SK-N-SH (cell line): ENCODE measurements at regions not wholly inside any gene's neighbourhood (a gene's known extent, or its start where the extent isn't known, plus 50 kb on each side); places are given as distances from the start of the nearest gene placed in this dataset.

ENCODE experiments used
- CTCF ChIA-PET: fragments of 300-600, 350-600 bp; formaldehyde crosslinking; extraction: SDS; loops from one replicate; lab custom pipeline; 2021; lab: Yijun Ruan, JAX
- POLR2A ChIA-PET: fragments of 350-600 bp; sonication (Branson Sonifier 250); formaldehyde crosslinking; extraction: SDS; loops from one replicate; lab custom pipeline; 2020; ENCODE audit warnings: antibody characterized with exemption, inconsistent platforms; lab: Yijun Ruan, JAX
- DNase-seq: peaks from one replicate; pipeline ENCODE4 v3.0.0; 2012
- H2AFZ ChIP-seq: fragments of 200-600 bp; sonication (generic); 2 replicates; pipeline ENCODE4 v1.8.1; 2016; ENCODE audit warnings: antibody characterized with exemption, mild to moderate bottlenecking, low read depth
- H3F3A ChIP-seq: fragments of 200-600 bp; sonication (generic); replicated peaks from 2 replicates; pipeline ENCODE3; 2016; ENCODE audit warnings: antibody characterized with exemption, mild to moderate bottlenecking; ENCODE audit not compliant: insufficient read depth
- H3K27ac ChIP-seq, 2 experiments: fragments of 200-500 bp in 1 of 2; fragments of 200-600 bp in 1 of 2; sonication (Bioruptor generic) in 1 of 2; sonication (generic), shearing (Covaris generic) in 1 of 2; 2 replicates each; pipeline versions ENCODE4 v1.5.1 to v1.6.1; 2014 to 2016; ENCODE audit warnings: low read depth in 2 of 2, inconsistent platforms in 1 of 2, low read length in 1 of 2, mild to moderate bottlenecking in 1 of 2, mixed read lengths in 1 of 2
- H3K27me3 ChIP-seq: fragments of 200-600 bp; sonication (generic), shearing (Covaris generic); 2 replicates; pipeline ENCODE4 v1.6.1; 2016; ENCODE audit warnings: mixed run types; ENCODE audit not compliant: insufficient read depth
- H3K36me3 ChIP-seq, 2 experiments: fragments of 200-500 bp in 1 of 2; fragments of 200-600 bp in 1 of 2; sonication (Bioruptor generic) in 1 of 2; sonication (generic) in 1 of 2; replicated peaks in 1 of 2; 2 replicates each; pipeline versions ENCODE3 to v1.5.1; 2014 to 2016; ENCODE audit warnings: low read length in 1 of 2, mild to moderate bottlenecking in 1 of 2; ENCODE audit not compliant: insufficient read depth in 2 of 2, control insufficient read depth in 1 of 2
- H3K4me1 ChIP-seq, 2 experiments: fragments of 200-500 bp in 1 of 2; fragments of 200-600 bp in 1 of 2; sonication (Bioruptor generic) in 1 of 2; sonication (generic), shearing (Covaris generic) in 1 of 2; 2 replicates each; pipeline versions ENCODE4 v1.5.1 to v1.6.1; 2014 to 2016; ENCODE audit warnings: low read depth in 1 of 2, low read length in 1 of 2, mixed run types in 1 of 2; ENCODE audit not compliant: insufficient read depth in 2 of 2, control insufficient read depth in 1 of 2
- H3K4me2 ChIP-seq: fragments of 200-600 bp; sonication (generic), shearing (Covaris generic); 2 replicates; pipeline ENCODE4 v1.6.1; 2017; ENCODE audit warnings: mixed run types
- H3K4me3 ChIP-seq, 2 experiments: fragments of 200-500 bp in 1 of 2; fragments of 200-600 bp in 1 of 2; sonication (Bioruptor generic) in 1 of 2; sonication (generic), shearing (Covaris generic) in 1 of 2; 2 replicates each; pipeline versions ENCODE4 v1.5.1 to v1.8.1; 2014 to 2016; ENCODE audit warnings: low read depth in 2 of 2, inconsistent platforms in 1 of 2, low read length in 1 of 2, mild to moderate bottlenecking in 1 of 2, mixed read lengths in 1 of 2, moderate library complexity in 1 of 2
- H3K79me2 ChIP-seq: fragments of 200-600 bp; sonication (generic); 2 replicates; pipeline ENCODE4 v1.8.1; 2017; ENCODE audit warnings: mild to moderate bottlenecking; ENCODE audit not compliant: insufficient read depth
- H3K9ac ChIP-seq: fragments of 200-600 bp; sonication (generic); 2 replicates; pipeline ENCODE4 v1.6.1; 2017; ENCODE audit warnings: mixed run types
- H3K9me2 ChIP-seq: fragments of 200-600 bp; sonication (generic); 2 replicates; pipeline ENCODE4 v1.6.1; 2017; ENCODE audit warnings: mixed run types
- H3K9me3 ChIP-seq: fragments of 200-600 bp; sonication (generic); 2 replicates; pipeline ENCODE4 v1.6.1; 2017; ENCODE audit warnings: mixed run types, mild to moderate bottlenecking, moderate library complexity
- H4K20me1 ChIP-seq: fragments of 200-600 bp; sonication (generic); 2 replicates; pipeline ENCODE4 v1.6.1; 2017; ENCODE audit warnings: mild to moderate bottlenecking, mixed run types; ENCODE audit not compliant: insufficient read depth
- CHD2 ChIP-seq: fragments of 150-350 bp; IDR thresholded peaks from 2 replicates; pipeline ENCODE4 v1.6.1; 2018; ENCODE audit warnings: low read length; ENCODE audit not compliant: partially characterized antibody
- ELF1 ChIP-seq: IDR thresholded peaks from 2 replicates; pipeline ENCODE4 v1.4.0; 2012
- EZH2phosphoT487 ChIP-seq: fragments of 200-600 bp; sonication (generic); IDR thresholded peaks from 2 replicates; pipeline ENCODE4 v1.6.1; 2017; ENCODE audit warnings: low read depth, mixed run types, mild to moderate bottlenecking, antibody characterized with exemption, moderate library complexity, borderline replicate concordance
- FOXJ3 ChIP-seq: sonication (generic); formaldehyde crosslinking; IDR thresholded peaks from 2 replicates; pipeline ENCODE4 v1.5.1; 2020; ENCODE audit warnings: mild to moderate bottlenecking, missing genetic modification reagents
- GABPA ChIP-seq: IDR thresholded peaks from 2 replicates; pipeline ENCODE4 v1.4.0; 2012; ENCODE audit warnings: low read depth, mild to moderate bottlenecking
- JUND ChIP-seq: IDR thresholded peaks from 2 replicates; pipeline ENCODE4 v1.4.0; 2012
- MEF2A ChIP-seq: IDR thresholded peaks from 2 replicates; pipeline ENCODE4 v1.4.0; 2012; ENCODE audit warnings: low read depth, borderline replicate concordance
- NFIC ChIP-seq: IDR thresholded peaks from 2 replicates; pipeline ENCODE4 v1.4.0; 2012; ENCODE audit warnings: borderline replicate concordance
- NRF1 ChIP-seq: IDR thresholded peaks from 2 replicates; pipeline ENCODE4 v1.6.1; 2012; ENCODE audit warnings: low read depth, mild to moderate bottlenecking, low read length
- PBX3 ChIP-seq: IDR thresholded peaks from 2 replicates; pipeline ENCODE4; 2012
- RAD21 ChIP-seq: IDR thresholded peaks from 2 replicates; pipeline ENCODE4 v1.6.1; 2012; ENCODE audit warnings: mild to moderate bottlenecking, low read length
- RCOR1 ChIP-seq: fragments of 150-350 bp; IDR thresholded peaks from 2 replicates; pipeline ENCODE4 v1.6.1; 2017; ENCODE audit warnings: antibody characterized with exemption, low read length
- RFX5 ChIP-seq: IDR thresholded peaks from 2 replicates; pipeline ENCODE4 v1.6.1; 2012; ENCODE audit warnings: mild to moderate bottlenecking, improper control_type of control experiment, low read length
- SIN3A ChIP-seq: IDR thresholded peaks from 2 replicates; pipeline ENCODE4 v1.6.1; 2012; ENCODE audit warnings: low read depth, mild to moderate bottlenecking, low read length, moderate library complexity, borderline replicate concordance
- TAF1 ChIP-seq: IDR thresholded peaks from 2 replicates; pipeline ENCODE4 v1.6.1; 2012; ENCODE audit warnings: low read depth, mild to moderate bottlenecking, low read length, moderate library complexity, borderline replicate concordance
- TCF12 ChIP-seq: IDR thresholded peaks from 2 replicates; pipeline ENCODE4 v1.4.0; 2012
- TEAD4 ChIP-seq: IDR thresholded peaks from 2 replicates; pipeline ENCODE4 v1.4.0; 2012; ENCODE audit warnings: mild to moderate bottlenecking, borderline replicate concordance; ENCODE audit not compliant: insufficient read depth
- YY1 ChIP-seq: IDR thresholded peaks from 2 replicates; pipeline ENCODE4 v1.4.0; 2012; ENCODE audit warnings: low read depth, mild to moderate bottlenecking
- ZBTB33 ChIP-seq: IDR thresholded peaks from 2 replicates; pipeline ENCODE4 v1.4.0; 2012; ENCODE audit warnings: low read depth, borderline replicate concordance
- WGBS: methylation state at CpG from one replicate; pipeline ENCODE4 v1.1.6; 2017; ENCODE audit warnings: low lambda C conversion rate; 5-methylcytosine and 5-hydroxymethylcytosine counted together

- Histone ChIP-seq H3K36me3 (no peaks in the 10 kb centered on the region), H3K4me1 (no peaks in the 10 kb centered on the region), H3K9me2 (no peaks in the 10 kb centered on the region), H3K4me3 (no peak overlapping the region), H3K4me2 (no peak overlapping the region), H3K27ac (no peak overlapping the region), H2AFZ (no peak overlapping the region), H4K20me1 (no peaks in the 10 kb centered on the region), H3K79me2 (no peaks in the 10 kb centered on the region), H3F3A (no peaks in the 10 kb centered on the region), H3K27me3 (no peaks in the 10 kb centered on the region), H3K9ac (no peak overlapping the region), H3K9me3 (no peaks in the 10 kb centered on the region)
- ChIA-PET POLR2A (no interaction called here), CTCF (no interaction called here)
- TF ChIP-seq FOXJ3 (CRISPR knock-in tag) (no peak), RAD21 (no peak), MEF2A (no peak), EZH2phosphoT487 (no peak), TCF12 (no peak), ELF1 (no peak), JUND (no peak), CHD2 (no peak), YY1 (no peak), TEAD4 (no peak), GABPA (no peak), NRF1 (no peak), NFIC (no peak), ZBTB33 (no peak), PBX3 (no peak), RCOR1 (no peak), TAF1 (no peak), RFX5 (no peak)
- DNase-seq = no peak
- WGBS = 87% methylated on average over 8 of the region's 8 CpGs
Observed at GRCh38 chr19:27741236-27741635, 1471.7 kb downstream of the UQCRFS1 start.

- Histone ChIP-seq H3K4me3 (no peak overlapping the region; a peak in 1 of 4 replicates), H3K9ac (no peak overlapping the region), H2AFZ (no peak overlapping the region), H3F3A (no peaks in the 10 kb centered on the region), H3K36me3 (no peaks in the 10 kb centered on the region), H4K20me1 (no peaks in the 10 kb centered on the region), H3K27me3 (no peaks in the 10 kb centered on the region), H3K9me2 (no peaks in the 10 kb centered on the region), H3K4me2 (no peak overlapping the region), H3K79me2 (no peaks in the 10 kb centered on the region), H3K9me3 (no peaks in the 10 kb centered on the region), H3K27ac (no peak overlapping the region), H3K4me1 (no peaks in the 10 kb centered on the region)
- DNase-seq = no peak
- CTCF ChIA-PET = no interaction called here
- WGBS = 96% methylated on average over 3 of the region's 3 CpGs
- TF ChIP-seq SIN3A (no peak), EZH2phosphoT487 (no peak), RFX5 (no peak)
- POLR2A ChIA-PET = no interaction called here
Observed at GRCh38 chr19:27740396-27740795, 1472.6 kb downstream of the UQCRFS1 start.
